NCI-H446 (cell line): ENCODE measurements at regions not wholly inside any gene's neighbourhood (a gene's known extent, or its start where the extent isn't known, plus 50 kb on each side); places are given as distances from the start of the nearest gene placed in this dataset.
"Not testable (repeated sequence)": the region's sequence is repeated elsewhere in the genome, so short reads cannot be mapped to it uniquely, and the experiment has no call there.

Experiments used
- DNase-seq, 2 experiments: peaks; one replicate each; lab custom pipeline; 2025; lab: John Stamatoyannopoulos, UW

GRCh38 chr14:23694949-23695663, 58.9 kb downstream of the DHRS2 start:
- no peak for DNase-seq

- DNase-seq = no peak
Observed at GRCh38 chr14:23695664-23695999, 59.5 kb downstream of the DHRS2 start.

- DNase-seq = no peak
Observed at GRCh38 chr14:23696701-23697239, 60.6 kb downstream of the DHRS2 start.

GRCh38 chr14:23697680-23698079, 61.5 kb downstream of the DHRS2 start:
- no peak for DNase-seq

- no peak for DNase-seq
Observed at GRCh38 chr14:23702656-23703426, 66.7 kb downstream of the DHRS2 start.

- no peak for DNase-seq
Observed at GRCh38 chr14:23704890-23705289, 68.7 kb downstream of the DHRS2 start.

- no peak for DNase-seq
Observed at GRCh38 chr14:23707415-23707814, 71.3 kb downstream of the DHRS2 start.

GRCh38 chr14:23708343-23708742, 72.2 kb downstream of the DHRS2 start:
- no peak for DNase-seq

- no peak for DNase-seq
Observed at GRCh38 chr14:23709923-23710322, 73.8 kb downstream of the DHRS2 start.

GRCh38 chr14:23712287-23712686, 76.1 kb downstream of the DHRS2 start:
- no peak for DNase-seq

GRCh38 chr14:23719225-23719985, 83.2 kb downstream of the DHRS2 start:
- no peak for DNase-seq

- DNase-seq = no peak
Observed at GRCh38 chr14:23722675-23723074, 86.5 kb downstream of the DHRS2 start.

- DNase-seq = no peak
Observed at GRCh38 chr14:23723911-23724310, 87.7 kb downstream of the DHRS2 start.

GRCh38 chr14:23725528-23725927, 89.4 kb downstream of the DHRS2 start:
- DNase-seq = no peak

GRCh38 chr14:23725980-23726710, 90.0 kb downstream of the DHRS2 start:
- DNase-seq = no peak

- peak in 1 of 2 experiments; percentile 62 for DNase-seq
Observed at GRCh38 chr14:23727566-23728335, 91.6 kb downstream of the DHRS2 start.

GRCh38 chr14:23728791-23729190, 92.6 kb downstream of the DHRS2 start:
- no peak for DNase-seq

- no peak for DNase-seq
Observed at GRCh38 chr14:23729720-23730387, 93.7 kb downstream of the DHRS2 start.

- DNase-seq = no peak
Observed at GRCh38 chr14:23735394-23735793, 99.2 kb downstream of the DHRS2 start.

- DNase-seq = not testable (repeated sequence)
Observed at GRCh38 chr14:23744368-23744767, 108.2 kb downstream of the DHRS2 start.

GRCh38 chr14:23750357-23750756, 114.2 kb downstream of the DHRS2 start:
- no peak for DNase-seq
